Coronary artery (tissue), 2 donors: ENCODE measurements at regions not wholly inside any gene's neighbourhood (a gene's known extent, or its start where the extent isn't known, plus 50 kb on each side); places are given as distances from the start of the nearest gene placed in this dataset.
"Not testable (repeated sequence)": the region's sequence is repeated elsewhere in the genome, so short reads cannot be mapped to it uniquely, and the experiment has no call there.

Experiments used
- DNase-seq: peaks from one replicate; pipeline ENCODE4 v3.0.0-alpha.2; 2017; ENCODE audit warnings: low spot score
- H3K27ac ChIP-seq, 2 donors: fragments of 200-600 bp; sonication (generic); one replicate each; pipeline ENCODE4 v1.5.1; 2016 to 2019
- H3K4me3 ChIP-seq: fragments of 200-600 bp; sonication (generic); 2 replicates; pipeline ENCODE4 v1.5.1; 2016; ENCODE audit warnings: mild to moderate bottlenecking, moderate library complexity
- CTCF ChIP-seq: fragments of 200-600 bp; sonication (generic); IDR thresholded peaks from one replicate; pipeline ENCODE4 v1.5.1; 2019; ENCODE audit warnings: antibody characterized with exemption

- H3K4me3 ChIP-seq: no peak overlapping the region
- no peak for TF ChIP-seq CTCF
- no peak for DNase-seq
Measured at GRCh38 chr6:131459005-131459404, 114.0 kb upstream of the ARG1 start.

DNA sequence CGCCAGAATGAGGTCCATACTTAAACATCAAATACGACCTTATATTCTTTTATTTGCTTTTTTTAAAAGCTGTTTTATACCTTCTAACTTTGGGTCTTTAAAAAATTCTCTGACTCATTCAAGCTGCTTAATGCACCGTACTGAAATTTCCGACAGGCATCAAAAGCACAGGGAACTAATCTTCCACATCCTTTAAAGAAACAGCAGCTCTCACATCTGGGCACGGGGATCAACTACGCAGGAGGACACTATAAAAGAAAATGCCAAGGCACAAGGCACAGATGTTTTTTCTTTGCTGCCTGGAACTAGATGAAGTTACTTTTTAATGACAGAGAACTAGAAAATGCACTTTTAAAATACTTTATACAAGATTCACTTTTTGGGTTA lies 112.4 kb upstream of the ARG1 start:
- no peak for DNase-seq
- H3K4me3 ChIP-seq: no peak overlapping the region
- no peak overlapping the region for H3K27ac ChIP-seq
- TF ChIP-seq CTCF: no peak

More at GRCh38 chr6:131459005-131459404, 114.0 kb upstream of the ARG1 start:
- H3K27ac ChIP-seq: no peak overlapping the region

- Histone ChIP-seq H3K27ac (no peak overlapping the region), H3K4me3 (no peak overlapping the region)
- no peak for DNase-seq
- TF ChIP-seq CTCF: no peak
Measured at GRCh38 chr6:131469130-131469529, 103.9 kb upstream of the ARG1 start.

- no peak for DNase-seq
- TF ChIP-seq CTCF: no peak
Measured at GRCh38 chr6:131470534-131470933, 102.5 kb upstream of the ARG1 start.

DNA sequence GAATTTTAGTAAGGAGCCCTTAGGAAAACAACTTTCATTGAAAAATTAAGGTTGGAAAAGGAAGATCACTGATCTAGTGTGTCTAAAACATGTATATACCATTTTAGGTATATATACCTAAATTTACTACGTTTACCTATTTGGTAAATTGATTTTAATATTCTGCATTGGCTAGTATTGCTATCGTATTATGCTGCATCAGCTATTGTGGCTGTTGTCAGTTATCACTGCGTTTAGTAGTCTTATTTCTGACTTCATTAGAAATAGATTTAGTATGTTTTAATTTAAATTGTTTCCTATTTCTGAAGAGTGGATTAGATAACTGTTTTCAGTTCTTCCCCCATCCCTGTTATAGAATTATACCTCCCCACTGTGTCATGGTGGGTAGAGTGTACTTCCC lies 101.7 kb upstream of the ARG1 start:
- no peak for DNase-seq
- no peak overlapping the region for H3K4me3 ChIP-seq
- no peak for TF ChIP-seq CTCF
- H3K27ac ChIP-seq: no peak overlapping the region

More at GRCh38 chr6:131470534-131470933, 102.5 kb upstream of the ARG1 start:
- Histone ChIP-seq H3K4me3 (no peak overlapping the region), H3K27ac (no peak overlapping the region)

GRCh38 chr6:131473303-131473702 lies 99.7 kb upstream of the ARG1 start:
- not testable (repeated sequence) for H3K4me3 ChIP-seq, H3K27ac ChIP-seq, DNase-seq

- no peak for TF ChIP-seq CTCF
- Histone ChIP-seq H3K27ac (no peak overlapping the region), H3K4me3 (no peak overlapping the region)
- no peak for DNase-seq
Measured at GRCh38 chr6:131476362-131476761, 96.7 kb upstream of the ARG1 start.

- H3K27ac ChIP-seq, H3K4me3 ChIP-seq, DNase-seq: not testable (repeated sequence)
Measured at GRCh38 chr6:131478740-131479211, 94.2 kb upstream of the ARG1 start.
